NCI-H345 treated with DMSO at 0.1 percent for 48 hours (cell line): ENCODE measurements at regions not wholly inside any gene's neighbourhood (a gene's known extent, or its start where the extent isn't known, plus 50 kb on each side); places are given as distances from the start of the nearest gene placed in this dataset.

Source experiments
- DNase-seq: peaks from one replicate; lab custom pipeline; 2025; ENCODE audit not compliant: unreplicated experiment; lab: John Stamatoyannopoulos, UW

DNA sequence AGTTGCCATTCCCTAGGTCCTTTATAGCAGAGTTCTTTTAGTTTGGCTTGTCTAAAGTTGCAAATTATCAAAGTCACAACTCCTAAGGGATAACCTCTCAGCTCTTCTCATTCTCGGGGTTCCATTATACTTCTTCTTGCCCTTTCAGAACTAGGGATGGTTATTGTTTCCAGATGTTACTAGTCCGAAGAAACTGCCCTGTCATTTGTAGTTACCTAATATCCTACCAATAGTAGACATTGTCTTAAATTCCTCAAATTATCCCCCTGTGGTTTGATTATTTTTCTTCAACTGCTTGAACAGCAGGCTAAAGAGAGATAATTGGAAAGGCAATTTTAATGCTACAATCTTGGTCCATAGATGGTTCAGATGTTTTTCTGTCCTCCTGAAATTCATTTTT lies 709.8 kb downstream of the KCTD16 start:
- DNase-seq, result no peak

DNA sequence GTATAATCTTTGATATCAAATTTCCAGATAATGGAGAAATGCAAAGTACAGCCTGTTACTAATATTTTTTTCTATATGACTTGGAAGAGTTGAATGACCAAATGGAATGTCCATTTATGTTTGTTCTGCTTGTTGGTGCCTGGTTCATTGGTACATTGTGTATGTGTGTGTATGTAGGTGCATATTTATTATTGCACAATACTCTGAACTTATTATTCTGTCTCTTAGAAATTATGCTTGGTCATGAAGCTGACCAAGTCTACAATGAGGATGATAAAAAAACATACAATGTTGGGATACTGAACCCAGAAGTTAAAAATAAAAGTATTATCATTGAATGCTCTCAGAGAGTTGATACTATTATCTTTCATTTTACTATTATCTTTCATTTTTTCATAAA lies 706.3 kb downstream of the KCTD16 start:
- no peak for DNase-seq

DNA sequence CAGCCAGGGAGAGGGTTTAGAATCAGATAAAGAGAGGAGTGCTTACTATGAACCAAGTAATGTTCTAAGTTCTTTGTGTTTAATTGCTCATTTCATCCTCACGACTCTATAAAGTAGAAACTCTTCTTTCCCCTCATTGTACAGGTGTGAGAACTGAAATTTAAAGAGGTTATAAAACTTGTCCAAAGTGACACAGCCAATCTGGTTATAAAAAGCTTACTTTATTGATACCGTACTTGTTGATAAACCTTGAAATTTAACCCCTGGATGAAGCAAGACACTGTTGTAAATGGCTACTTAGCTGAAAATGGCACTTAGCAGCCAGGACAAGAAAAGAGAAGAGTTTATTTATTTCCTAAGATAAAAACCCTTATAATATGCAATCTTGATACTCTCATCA lies 702.4 kb downstream of the KCTD16 start:
- DNase-seq, result no peak

DNA sequence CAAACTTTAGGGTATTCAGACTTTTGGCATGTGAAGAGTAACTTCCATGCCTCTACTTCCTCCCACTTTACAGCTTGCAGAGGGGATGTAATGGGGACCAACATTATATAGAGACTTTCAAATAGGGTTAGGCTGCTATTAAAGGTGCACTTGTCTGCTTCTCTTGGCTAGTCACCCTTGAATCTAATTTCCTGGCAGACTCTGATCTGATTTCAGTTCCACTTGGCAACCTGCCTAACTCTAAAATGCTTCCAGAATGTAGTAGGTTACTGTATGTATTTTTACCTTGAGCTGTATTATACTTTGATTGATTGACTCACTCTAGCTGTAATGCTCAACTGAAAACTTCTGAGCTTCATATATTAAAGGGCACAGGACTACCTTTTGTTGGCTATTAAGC lies 693.4 kb downstream of the KCTD16 start:
- DNase-seq, result peak; percentile 14

DNA sequence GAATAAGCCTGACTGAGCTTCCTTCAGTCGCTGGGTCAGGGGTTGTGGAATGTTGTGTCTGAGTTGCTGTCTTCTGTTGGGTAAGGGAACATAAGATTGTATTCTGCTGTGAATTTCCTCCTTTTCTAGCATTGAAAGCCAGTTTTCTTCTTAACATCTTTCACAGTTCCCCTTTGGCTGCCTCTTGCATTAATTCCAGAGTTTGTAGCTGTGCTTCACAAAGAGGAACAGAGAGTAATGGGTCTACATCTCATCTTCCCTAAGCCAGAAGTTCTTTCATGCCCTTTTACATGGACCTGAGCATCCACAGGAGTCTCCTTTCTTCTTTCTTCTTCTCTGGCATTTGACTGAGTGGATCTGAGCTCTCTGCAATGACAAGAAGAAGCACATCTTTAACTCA lies 686.8 kb downstream of the KCTD16 start:
- no peak for DNase-seq

DNA sequence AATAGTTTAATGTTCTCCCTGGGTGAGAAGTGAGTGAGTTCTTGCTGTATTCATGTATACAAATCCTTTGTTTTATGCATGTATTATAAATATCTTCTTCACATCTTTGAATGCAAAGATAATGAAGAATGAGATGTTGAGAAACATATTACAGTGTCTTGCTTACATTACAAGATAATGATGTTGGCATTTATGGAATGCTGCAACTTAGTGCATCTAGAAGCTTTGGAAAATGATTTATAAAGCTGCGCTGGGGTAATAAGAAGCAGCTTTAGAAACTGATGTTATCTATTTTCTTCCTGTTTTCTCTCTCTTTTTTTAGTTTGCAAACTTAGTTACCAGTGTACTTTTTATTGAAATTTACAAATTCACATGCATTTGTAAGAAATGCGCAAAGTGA lies 673.4 kb downstream of the KCTD16 start:
- DNase-seq, result no peak

DNA sequence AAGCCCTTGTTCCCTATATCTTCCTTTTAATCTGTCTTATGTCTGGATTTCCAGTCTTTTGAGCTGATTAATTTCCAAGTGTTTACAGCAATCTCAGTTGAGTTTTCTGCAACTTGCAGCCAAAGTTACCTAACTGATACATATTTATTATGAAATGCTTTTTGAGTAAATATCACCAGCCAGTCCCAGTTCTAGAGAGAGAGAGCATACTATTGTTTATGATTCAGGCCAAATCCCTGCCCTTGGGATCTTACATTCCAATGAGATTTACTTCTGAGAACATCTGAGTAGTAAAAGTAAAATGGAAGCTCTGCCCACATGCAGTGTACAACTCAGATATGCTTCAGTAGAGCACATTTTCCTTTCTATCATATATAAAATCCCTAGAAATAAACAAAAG lies 661.7 kb downstream of the KCTD16 start:
- DNase-seq, result no peak

DNA sequence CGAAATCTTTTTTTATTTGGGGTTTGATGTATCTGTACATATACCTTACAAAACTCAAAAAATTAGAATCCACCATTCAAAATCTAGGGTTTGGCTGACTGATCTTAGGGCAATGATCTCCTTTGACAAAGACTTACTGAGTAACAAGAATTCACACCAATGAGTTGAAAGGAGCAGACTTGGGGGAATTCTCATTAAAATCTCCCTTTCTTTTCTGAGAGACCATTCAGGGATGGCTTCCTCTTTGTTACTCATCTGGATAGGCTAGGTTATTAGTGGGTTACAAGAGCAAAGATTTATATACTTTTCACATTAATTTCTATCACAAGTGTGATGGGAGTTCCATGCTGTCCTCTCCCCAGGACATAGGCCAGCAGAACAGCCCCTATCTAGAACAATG lies 661.0 kb downstream of the KCTD16 start:
- DNase-seq, result no peak

DNA sequence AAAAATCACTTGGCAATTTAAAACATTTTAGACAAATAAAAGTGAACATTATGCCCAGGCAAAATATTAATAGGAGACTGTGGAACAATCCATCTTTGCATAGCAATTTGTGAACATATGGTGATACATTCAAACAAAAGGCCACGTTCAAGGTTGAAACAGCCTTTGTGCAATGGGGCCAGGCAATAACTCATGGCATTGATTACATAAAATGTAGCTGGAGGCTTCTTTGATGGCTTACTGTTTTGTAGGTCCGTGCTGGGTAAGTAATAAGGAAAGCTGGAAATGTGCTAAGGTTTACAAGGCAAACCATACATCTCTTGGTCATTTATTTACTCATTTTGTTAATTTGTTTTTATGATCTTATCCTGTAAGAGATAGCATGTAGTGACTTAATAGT lies 651.8 kb downstream of the KCTD16 start:
- DNase-seq, result no peak

DNA sequence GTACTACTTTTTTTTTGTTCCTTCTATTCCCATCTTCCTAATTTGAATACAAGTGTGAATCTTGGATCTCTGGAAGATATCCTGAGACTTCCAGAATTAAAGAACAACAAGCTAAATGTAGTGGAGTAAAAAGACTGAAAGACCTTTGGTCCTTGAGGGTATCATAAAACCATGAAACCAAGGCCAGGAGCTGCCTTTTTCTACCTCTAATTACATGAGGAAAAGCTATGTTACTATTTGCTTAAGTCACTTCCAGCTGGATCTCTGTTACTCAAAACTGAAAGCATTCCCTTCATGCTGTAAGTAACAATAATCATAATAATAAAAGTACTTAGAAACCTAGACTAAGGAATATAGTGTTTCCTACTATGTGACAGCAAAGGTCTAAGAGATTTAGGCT lies 649.6 kb downstream of the KCTD16 start:
- DNase-seq, result no peak

DNA sequence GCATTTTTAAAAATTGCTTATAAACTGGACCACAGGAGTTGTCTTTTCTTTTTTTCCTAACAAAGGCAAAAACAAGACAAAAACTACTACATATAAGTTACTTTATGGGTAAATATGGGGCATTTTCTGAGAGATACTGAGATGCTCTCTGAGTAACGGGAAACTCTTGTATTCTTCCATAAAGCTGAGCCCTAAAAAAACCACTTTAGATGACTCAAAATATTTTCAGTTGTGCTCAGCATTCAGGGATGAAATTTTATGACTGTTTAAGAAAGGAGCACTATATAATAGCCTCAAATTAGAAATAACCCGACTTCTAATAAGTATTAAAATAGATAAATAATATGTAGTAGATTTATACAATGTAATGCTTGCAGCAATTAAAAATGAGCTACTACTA lies 644.5 kb downstream of the KCTD16 start:
- DNase-seq, result no peak

DNA sequence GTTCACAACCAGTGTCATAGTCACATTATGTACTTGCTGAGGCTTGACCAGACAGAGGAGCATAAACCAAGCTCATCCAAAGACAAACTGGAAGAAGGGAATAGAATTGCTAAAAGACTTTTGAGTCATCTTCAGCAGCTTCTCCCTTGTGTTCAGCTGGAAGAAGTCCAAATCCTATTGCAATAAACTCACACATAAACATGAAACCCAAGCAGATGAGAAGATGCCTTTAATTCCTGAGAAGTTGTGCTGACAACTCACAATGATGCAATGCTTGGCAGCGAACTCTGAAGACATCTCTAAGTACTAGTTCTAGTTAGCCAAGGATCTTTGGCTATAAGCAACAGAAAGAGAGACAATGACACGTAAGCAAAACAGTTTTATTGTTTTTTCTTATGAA lies 642.1 kb downstream of the KCTD16 start:
- DNase-seq, result no peak

DNA sequence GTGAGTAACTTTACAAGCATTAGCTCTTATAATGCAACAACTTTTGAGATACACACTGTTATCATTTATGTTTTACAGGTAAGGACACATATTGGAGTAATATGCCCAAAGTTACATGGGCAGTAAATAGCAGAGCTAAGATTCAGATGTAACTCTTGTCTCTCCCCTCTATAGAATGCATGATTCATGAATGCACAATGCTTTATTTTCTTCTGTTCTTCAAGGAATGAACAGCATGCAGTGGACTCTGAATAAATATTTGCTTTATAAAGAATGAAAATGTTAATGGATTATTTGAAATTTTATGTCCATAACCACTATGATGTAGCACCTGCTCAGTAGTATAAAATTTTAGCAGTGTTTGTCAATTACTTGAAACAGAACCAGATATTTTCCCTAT lies 629.5 kb downstream of the KCTD16 start:
- no peak for DNase-seq

DNA sequence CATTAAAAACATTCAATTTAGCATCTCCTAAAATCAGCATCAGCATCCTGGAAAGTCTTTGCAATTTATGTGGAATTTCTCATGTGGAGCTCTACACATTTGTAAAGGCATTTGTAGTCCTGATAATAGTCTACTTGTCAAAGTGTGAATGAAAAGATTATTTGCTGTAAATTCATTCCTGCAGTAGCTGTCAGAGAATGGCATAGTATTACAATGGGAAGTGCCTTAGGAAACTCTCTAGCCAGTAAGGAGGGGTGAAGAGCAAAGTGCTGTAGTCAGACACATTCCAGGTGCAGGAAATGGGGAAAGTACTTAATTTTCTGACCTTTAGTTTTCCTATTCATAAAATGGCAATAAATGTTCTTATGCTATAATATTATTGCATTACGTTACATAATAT lies 627.9 kb downstream of the KCTD16 start:
- DNase-seq, result no peak

DNA sequence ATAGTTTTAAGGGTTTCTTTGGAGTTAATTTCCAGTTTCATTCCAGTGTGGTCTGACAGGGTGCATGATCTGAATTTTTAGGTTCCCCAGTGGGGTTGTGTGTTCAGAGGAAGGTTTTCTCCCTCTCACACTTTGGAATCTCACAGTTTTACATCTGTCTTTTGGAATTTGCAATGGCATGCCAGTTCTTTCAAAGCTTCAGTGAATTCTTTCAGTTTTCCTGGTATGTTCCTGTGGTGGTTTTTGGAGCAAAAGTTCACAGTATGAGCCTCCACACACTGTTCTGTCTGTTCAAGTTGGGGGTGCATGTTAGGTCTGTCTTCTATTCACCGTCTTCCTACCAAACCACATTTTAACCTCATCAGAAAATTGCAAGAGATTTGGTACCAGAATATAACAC lies 624.2 kb downstream of the KCTD16 start:
- no peak for DNase-seq

DNA sequence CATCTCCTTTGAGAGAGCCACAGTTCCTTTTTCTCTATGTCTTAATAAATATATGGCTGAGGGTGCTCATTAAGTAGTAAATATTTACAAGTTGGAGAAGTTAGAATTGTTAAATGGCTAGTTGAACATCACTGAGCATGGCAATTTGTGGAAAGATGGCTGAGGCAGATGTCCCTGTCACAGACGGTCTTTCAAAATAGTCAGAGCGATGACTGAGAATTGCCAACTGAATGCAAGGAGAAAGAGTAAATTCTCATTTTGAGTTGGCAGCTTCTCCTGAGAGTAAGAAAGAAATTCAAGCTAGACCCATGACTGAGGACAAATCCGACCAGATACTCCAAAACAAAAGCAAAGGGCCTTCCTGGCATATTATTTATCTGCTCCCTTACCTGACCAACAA lies 617.9 kb downstream of the KCTD16 start:
- no peak for DNase-seq

DNA sequence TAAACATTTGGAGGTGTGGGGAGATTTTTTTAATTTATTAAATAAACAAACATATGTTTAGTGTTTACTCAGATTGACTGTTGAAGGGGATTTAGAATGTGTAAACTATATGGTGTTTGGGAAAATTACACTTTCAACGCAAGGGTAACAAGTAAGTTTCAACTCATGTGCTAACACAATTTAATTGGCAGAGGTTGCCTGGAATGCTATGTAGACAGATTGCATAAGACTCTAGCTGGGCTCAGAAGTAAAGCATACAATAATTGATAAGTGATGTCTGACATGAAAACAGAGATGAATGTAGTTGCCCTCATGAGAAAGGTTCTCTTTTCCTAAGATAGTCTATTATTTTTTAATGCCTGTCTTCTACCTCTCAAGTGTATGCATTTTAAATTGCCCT lies 617.4 kb downstream of the KCTD16 start:
- no peak for DNase-seq

DNA sequence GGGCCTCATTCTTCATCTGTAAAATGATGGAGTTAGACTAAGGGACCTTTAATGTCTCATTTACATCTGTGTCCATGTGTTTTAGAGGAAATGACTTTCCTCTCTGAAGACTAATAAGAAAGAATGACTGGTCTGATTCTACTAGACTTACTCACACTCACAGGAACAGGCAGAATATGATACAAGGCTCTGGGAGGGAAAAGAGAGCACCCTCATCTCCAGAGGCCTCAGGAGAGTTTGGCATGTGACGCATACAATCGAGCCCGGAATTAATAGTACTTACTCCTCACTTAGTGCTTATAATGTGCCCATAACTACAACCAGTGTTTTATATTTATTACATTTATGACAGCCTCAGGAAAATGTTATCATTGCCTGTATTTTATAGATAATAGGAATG lies 608.7 kb downstream of the KCTD16 start:
- no peak for DNase-seq

DNA sequence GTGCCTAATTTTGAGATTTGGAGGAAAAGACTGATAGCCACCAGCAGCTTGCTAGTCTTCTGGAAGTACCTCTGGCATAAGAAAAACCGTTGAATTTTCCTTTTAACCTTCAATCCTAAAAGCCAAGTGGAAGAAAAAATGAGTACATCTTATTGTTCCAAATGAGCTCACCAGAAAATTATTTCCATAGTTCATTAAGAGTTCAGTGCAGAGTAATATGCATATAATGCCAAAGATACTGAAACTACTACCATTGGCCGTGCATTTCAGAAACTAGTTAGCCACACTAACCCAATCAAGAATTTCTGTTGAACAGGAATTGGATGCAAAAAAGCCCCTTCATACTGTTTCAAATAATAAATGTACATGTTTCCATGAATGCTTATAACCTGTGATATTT lies 607.9 kb downstream of the KCTD16 start:
- no peak for DNase-seq

DNA sequence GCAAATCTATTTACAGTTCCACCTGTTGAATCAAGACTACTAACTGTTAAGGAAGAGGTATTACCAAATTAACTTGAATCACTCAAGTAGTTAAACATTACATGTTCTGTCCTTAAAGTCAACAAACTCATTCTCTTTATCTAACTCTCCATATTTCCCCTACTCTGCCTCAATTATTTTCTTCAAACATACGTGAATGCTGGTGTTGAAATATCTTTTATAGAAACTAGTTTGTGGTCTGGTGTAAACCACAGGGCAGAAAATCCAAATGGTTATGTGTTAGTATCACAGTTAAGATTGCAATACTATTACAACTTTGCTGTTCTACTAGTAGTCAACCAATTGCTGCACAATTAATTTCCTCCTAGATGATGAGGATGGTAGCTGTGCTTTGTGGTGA lies 603.5 kb downstream of the KCTD16 start:
- no peak for DNase-seq

DNA sequence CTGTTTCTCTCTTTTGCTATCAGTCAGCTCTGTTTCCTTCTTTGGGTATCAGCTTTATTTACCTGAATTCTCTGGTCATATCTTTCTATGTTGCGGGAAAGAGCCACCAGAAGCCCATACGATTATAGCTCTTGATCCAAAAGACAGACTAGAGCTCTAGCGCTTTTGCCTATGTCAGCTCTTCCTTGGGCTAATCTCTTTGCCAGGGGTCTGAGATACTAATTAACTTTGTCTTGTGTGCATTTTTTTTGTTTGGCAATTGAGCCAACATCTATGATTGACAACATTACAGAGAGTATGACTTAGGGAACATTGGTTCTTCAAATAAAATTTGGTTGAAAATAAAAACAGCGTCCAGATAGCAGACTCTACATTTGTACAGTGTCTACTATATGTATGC lies 603.0 kb downstream of the KCTD16 start:
- no peak for DNase-seq

DNA sequence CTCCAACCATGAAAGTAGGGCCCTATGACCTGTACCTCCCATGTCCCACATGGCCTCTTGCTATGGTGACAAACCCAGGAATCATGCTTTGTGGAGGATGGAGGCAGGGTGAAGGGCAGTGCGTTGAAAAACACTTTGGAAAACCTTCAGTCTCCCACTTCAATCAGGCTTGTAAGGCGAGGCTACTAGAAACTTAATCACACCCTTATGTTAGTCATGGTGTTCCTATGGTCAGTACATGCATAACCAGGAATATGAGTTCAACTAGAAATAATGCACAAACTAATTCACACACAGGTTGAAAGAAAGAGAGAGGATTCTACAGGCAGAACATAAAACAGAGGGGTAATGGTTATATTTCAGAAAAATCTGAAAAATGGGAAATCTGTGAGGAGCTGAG lies 601.1 kb downstream of the KCTD16 start:
- no peak for DNase-seq

DNA sequence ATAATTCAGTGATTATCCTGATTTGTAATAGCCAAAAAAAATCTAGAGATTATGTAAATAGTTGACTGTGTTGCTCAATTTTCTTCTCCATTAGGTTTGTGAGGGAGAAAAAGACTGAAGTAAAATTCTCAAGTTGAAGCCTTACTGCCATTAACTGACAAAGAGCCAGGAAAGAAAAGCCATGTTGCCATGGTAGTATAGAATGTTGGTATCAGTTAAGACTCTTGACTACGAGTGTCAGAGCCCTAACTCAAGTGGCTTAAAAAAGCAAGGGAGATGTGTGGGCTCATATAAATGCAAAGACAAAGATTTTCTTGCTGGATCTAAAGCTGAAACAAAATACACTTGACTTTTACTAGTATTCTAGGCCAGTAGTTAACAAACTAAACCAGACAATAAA lies 571.7 kb downstream of the KCTD16 start:
- no peak for DNase-seq

DNA sequence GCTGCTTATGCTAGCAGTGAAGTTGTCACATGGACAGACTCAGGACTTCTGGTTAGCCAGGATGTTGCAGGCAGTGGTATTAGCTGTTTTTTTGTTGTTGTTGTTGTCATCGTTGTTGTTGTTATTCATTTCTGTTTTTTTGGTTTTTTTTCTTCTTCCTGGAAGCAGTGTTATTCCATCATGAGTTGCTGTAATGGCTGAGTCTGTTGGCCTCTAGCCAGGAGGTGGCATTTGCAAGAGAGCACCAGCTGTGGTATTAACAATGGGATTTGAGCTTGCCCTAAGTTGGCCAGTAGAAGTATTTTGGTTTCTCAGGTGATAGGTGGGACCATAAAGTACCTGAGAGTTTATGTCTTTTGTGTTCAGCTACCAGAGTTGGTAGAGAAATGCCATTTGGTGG lies 561.1 kb downstream of the KCTD16 start:
- DNase-seq, result peak; percentile 48
